Small intestine (tissue), 7 donors: ENCODE measurements at regions not wholly inside any gene's neighbourhood (a gene's known extent, or its start where the extent isn't known, plus 50 kb on each side); places are given as distances from the start of the nearest gene placed in this dataset.
A peak's percentile ranks its signal among the peaks of the same experiment; 100 is the strongest.

ENCODE experiments used
- DNase-seq, 2 donors: peaks; one replicate each; pipeline versions ENCODE4 v3.0.0 to v3.0.0-alpha.2; 2013
- FAIRE-seq: peaks from 2 replicates; lab custom pipeline; 2012; peaks lifted over from hg19 to GRCh38; lab: Jason Lieb, UNC
- H3K27ac ChIP-seq, 3 donors: one replicate each; pipeline ENCODE4 v1.5.1; 2013; ENCODE audit warnings: low read length in 2 of 3, mild to moderate bottlenecking in 2 of 3, control low read depth in 1 of 3, inconsistent platforms in 1 of 3, low read depth in 1 of 3, moderate library complexity in 1 of 3
- H3K27me3 ChIP-seq, 3 donors: one replicate each; pipeline ENCODE4 v1.6.1; 2013; ENCODE audit warnings: low read length in 3 of 3, inconsistent platforms in 1 of 3; ENCODE audit not compliant: control insufficient read depth in 3 of 3, insufficient read depth in 3 of 3
- H3K36me3 ChIP-seq, 3 donors: one replicate each; pipeline ENCODE4 v1.6.1; 2013; ENCODE audit warnings: low read length in 3 of 3, inconsistent platforms in 1 of 3, low read depth in 1 of 3, mild to moderate bottlenecking in 1 of 3, moderate library complexity in 1 of 3; ENCODE audit not compliant: control insufficient read depth in 3 of 3, insufficient read depth in 2 of 3
- H3K4me1 ChIP-seq, 3 donors: one replicate each; pipeline ENCODE4 v1.6.1; 2013; ENCODE audit warnings: low read length in 2 of 3, inconsistent platforms in 1 of 3, low read depth in 1 of 3, mild to moderate bottlenecking in 1 of 3, moderate library complexity in 1 of 3; ENCODE audit not compliant: control insufficient read depth in 3 of 3, insufficient read depth in 2 of 3
- H3K4me3 ChIP-seq, 3 donors: one replicate each; pipeline ENCODE4 v1.5.1; 2013; ENCODE audit warnings: low read length in 3 of 3, control low read depth in 1 of 3, inconsistent platforms in 1 of 3, low read depth in 1 of 3, mild to moderate bottlenecking in 1 of 3, moderate library complexity in 1 of 3
- H3K9me3 ChIP-seq, 2 donors: one replicate each; pipeline ENCODE4 v1.6.1; 2013; ENCODE audit warnings: low read depth in 1 of 2, low read length in 1 of 2; ENCODE audit not compliant: control insufficient read depth in 2 of 2, insufficient read depth in 1 of 2
- WGBS, 3 donors: extraction: QIAGEN DNeasy Blood & Tissue Kit; methylation state at CpG; one replicate each; pipeline ENCODE4 v1.1.7; 2013; 5-methylcytosine and 5-hydroxymethylcytosine counted together
- donor health status: healthy with polysubstance abuse.
- donor health status: control.
- donor health status: control.
- donor health status: Bipolar disorder and iron deficiency.
- donor health status: healthy.

DNA sequence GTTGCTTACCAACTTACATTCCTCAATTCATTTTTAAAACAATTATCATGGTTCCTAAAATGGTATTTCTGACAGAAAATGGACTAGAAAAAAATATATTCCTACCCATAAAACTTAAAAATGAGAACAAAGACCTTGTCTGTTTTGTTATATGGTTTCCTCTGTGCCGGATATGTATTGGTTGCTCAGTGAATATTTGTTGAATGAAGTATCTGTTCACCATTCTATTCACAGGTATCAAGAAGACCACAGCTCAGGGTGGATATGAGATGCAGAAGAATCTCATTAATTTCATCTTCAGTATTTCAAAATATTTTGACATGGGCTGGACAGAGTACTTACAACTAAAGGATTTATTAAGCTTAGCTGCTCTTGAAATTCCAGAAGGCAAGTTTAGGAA is 58.1 kb downstream of the TUSC7 start:
- WGBS, 3 donors = 77 to 89% (median 82%) methylated on average over 1 of the region's 1 CpG
- Histone ChIP-seq H3K27me3 (no peaks in the 10 kb centered on the region), H3K4me3 (no peak overlapping the region), H3K27ac (no peak overlapping the region), H3K36me3 (no peaks in the 10 kb centered on the region), H3K9me3 (no peaks in the 10 kb centered on the region), H3K4me1 (no peaks in the 10 kb centered on the region)
- DNase-seq = no peak
- FAIRE-seq = no peak

DNA sequence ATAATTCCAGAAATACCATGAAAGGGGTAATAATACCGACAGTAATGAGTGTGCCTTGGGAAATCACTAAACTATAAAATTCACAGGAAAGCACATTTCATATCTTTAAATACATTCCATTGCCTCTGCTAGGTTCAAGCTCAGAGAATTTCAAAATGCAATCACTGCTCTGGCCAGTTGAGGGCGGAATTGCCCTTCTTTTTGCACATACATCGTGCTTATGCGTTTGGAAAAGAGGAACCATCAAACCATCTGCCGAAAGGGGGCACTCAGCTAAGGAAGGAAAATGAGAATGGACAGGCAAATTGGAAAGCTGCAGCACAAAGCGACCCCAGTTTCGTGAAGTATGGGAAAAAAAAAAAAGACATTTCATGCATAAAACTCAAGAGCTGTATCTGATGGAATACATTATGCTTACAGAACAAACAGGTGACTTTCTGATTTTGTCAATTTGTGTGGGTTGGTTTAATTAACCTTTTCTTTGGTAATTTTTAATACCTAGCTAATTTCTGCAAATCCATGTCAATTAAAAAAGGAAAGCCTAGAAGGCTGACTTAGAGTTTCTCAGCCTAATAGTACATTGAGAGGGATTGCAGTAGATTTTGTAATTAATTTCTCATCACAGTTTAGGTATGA is 61.4 kb downstream of the TUSC7 start:
- DNase-seq (peak; percentile 64 to 76), FAIRE-seq (no peak)
- Histone ChIP-seq H3K4me1 (no peaks in the 10 kb centered on the region), H3K27ac (no peak overlapping the region), H3K27me3 (no peaks in the 10 kb centered on the region), H3K9me3 (no peaks in the 10 kb centered on the region), H3K4me3 (no peak overlapping the region), H3K36me3 (no peaks in the 10 kb centered on the region)
- 1 to 2% (median 2%) methylated on average over 7 of the region's 7 CpGs for WGBS, 3 donors

DNA sequence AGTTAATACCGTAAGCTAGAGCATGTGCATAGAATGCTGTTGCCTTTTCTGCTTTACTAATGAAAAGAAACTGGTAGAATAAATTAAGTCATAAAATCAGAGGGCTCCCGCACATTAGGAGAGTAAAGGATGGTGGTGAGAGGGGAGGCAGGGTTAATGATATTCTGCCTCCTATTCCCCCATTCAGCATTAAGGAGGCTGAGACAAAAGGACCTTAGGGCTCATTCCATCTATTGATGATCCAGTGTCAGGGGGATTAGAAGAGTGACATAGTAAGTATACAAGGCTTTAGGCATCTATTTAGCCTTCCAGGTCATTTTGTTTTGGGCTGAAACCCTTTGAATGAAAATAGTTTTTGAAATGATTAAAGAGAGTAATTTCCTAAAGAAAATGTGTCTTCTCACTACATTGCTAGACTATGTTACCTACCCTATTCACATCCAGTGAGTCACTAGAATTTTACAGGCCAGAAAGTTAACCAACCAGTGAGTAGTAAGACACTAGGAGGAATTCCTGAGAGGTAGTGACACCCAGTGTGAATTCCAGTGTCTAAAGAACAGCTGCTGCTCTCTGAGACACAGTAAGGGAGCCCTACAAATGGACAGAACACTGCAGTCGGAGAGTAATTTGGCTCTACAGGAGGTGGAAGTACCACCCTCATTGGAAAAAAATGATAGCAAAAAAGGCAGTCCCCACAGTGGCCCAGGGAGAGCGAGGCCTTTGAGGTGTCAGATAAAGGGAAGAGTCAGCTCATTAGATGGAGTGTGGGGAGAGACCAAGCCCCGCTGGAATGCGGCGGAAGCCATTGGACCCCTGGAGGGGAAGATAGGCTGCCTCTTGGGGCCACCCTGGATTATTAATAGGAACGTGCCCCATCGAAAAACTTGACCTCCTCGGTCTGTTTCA is 67.6 kb downstream of the TUSC7 start:
- H3K27me3 ChIP-seq = no peaks in the 10 kb centered on the region

DNA sequence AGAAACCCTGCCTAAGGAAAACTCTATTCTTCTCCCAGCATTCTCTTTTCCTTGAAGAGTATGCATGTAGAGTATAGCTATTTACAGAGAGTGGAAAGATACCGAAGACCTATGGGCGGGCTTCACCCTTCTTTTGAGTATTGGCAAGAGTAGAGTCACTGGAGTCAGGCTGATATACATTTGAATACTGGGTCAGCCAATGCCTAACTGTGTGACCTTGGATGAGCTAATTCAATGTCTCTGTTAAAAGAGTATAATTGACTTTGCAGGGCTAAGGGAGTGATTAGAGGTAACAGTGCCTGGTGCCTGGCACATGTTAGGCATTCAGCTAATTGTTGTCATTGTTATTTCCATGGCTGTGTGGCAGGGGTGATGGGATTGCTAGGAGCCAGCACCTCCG is 75.6 kb downstream of the TUSC7 start:
- FAIRE-seq = no peak
- Histone ChIP-seq H3K4me1 (no peaks in the 10 kb centered on the region), H3K4me3 (no peak overlapping the region), H3K27ac (no peak overlapping the region), H3K36me3 (no peaks in the 10 kb centered on the region), H3K9me3 (no peaks in the 10 kb centered on the region), H3K27me3 (no peaks in the 10 kb centered on the region)
- 77 to 88% (median 81%) methylated on average over 3 of the region's 3 CpGs for WGBS, 3 donors
- DNase-seq = no peak

More for the DNA sequence above, 67.6 kb downstream of the TUSC7 start:
- WGBS, 3 donors = 80 to 84% (median 80%) methylated on average over 10 of the region's 10 CpGs
- FAIRE-seq = no peak
- Histone ChIP-seq H3K36me3 (no peaks in the 10 kb centered on the region), H3K9me3 (no peaks in the 10 kb centered on the region), H3K4me3 (no peak overlapping the region), H3K27ac (no peak overlapping the region), H3K4me1 (no peaks in the 10 kb centered on the region)
- DNase-seq = no peak

DNA sequence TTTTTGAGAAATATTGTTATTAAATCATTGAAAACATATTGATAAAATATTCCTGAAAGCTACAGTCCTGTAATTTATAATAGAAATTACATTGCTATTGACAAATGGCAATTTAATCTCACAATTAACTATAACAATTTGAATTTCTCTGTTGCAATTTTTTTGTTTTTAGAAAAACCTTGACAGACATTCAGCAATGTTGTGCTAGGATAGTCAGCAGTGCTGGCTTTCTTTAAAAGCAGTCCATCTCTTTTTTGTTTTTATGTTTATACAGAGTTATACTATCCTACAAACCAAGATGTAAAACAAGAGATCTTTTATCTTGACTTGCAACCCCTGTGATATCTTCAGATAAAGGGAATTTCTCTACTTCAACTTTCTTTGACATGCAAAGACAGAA is 93.1 kb downstream of the TUSC7 start:
- H3K4me1 ChIP-seq = no peaks in the 10 kb centered on the region
- H3K27ac ChIP-seq = no peak overlapping the region
- H3K4me3 ChIP-seq = no peak overlapping the region
- H3K27me3 ChIP-seq = no peaks in the 10 kb centered on the region
- H3K9me3 ChIP-seq = no peaks in the 10 kb centered on the region
- no peak for DNase-seq
- FAIRE-seq = no peak
- no peaks in the 10 kb centered on the region for H3K36me3 ChIP-seq

DNA sequence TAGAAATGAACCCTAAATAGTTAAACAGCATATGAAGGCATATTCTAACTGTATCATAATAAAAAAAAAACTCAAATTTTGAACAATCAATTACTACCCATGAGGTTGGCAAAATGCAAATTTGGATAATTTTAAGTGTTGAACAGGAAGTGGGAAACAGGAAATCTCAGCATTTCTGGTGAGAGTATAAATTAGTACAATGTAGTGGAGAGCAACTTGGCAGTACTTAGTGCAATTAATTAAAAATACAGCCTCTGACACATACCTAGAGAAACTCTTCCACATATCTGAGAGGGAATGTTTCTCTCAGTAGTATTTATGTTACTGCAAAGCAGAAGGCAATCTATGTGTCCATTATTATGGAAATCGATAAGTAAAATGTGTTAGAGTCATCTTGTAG is 96.8 kb downstream of the TUSC7 start:
- Histone ChIP-seq H3K27ac (no peak overlapping the region), H3K27me3 (no peaks in the 10 kb centered on the region), H3K36me3 (no peaks in the 10 kb centered on the region), H3K4me1 (no peaks in the 10 kb centered on the region), H3K9me3 (no peaks in the 10 kb centered on the region), H3K4me3 (no peak overlapping the region)
- FAIRE-seq = no peak
- no peak for DNase-seq
- 82 to 96% (median 91%) methylated on average over 1 of the region's 1 CpG for WGBS, 3 donors

DNA sequence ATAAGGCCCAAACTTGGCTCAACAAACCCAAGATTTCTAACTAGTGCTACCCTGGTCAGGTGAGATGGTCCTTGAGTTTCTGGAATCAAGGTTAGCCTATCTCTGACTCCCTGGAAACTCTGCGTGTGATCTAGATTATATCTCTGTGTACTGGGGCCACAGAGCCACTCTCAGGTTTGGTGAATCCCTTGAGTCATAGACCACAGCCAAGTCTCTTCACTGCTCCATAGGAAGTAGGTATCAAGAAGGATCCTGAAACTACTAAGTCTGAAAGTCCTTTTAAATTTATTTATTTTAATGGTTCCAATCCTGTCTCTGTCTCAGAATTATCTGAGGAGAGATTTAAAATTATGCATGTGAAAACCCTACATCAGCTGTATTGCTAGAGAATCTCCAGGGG is 99.1 kb downstream of the TUSC7 start:
- no peaks in the 10 kb centered on the region for H3K4me1 ChIP-seq
- no peak overlapping the region for H3K4me3 ChIP-seq
- H3K9me3 ChIP-seq = no peaks in the 10 kb centered on the region
- H3K27ac ChIP-seq = no peak overlapping the region
- DNase-seq (no peak), FAIRE-seq (no peak)
- H3K36me3 ChIP-seq = no peaks in the 10 kb centered on the region
- no peaks in the 10 kb centered on the region for H3K27me3 ChIP-seq
- WGBS, 3 donors = 71 to 88% (median 74%) methylated on average over 1 of the region's 1 CpG

DNA sequence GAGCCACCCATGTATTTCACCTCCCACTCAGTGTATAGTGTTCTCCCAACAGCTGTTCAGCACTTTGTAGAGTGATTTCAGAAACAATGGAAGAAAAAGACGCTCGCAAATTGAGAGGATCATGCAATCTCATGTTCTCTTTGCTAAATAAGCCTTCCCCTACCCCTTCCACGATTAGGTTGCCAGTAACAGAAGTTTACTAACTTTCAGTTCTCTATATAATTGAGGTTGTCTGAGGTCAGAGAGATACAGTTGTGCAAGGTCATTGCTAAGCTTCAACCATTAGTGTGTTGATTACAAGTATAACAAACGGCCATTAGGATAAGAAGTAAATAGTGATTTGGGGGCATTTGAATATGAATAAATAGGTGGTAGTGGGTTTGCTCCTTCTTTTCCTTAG is 99.6 kb downstream of the TUSC7 start:
- H3K9me3 ChIP-seq = no peaks in the 10 kb centered on the region
- no peak overlapping the region for H3K27ac ChIP-seq
- no peaks in the 10 kb centered on the region for H3K36me3 ChIP-seq
- no peak for FAIRE-seq
- DNase-seq = no peak
- no peaks in the 10 kb centered on the region for H3K27me3 ChIP-seq
- no peaks in the 10 kb centered on the region for H3K4me1 ChIP-seq
- WGBS, 3 donors = 68 to 81% (median 77%) methylated on average over 4 of the region's 4 CpGs
- no peak overlapping the region for H3K4me3 ChIP-seq
